ENCODE measurements at regions not wholly inside any gene's neighbourhood (a gene's known extent, or its start where the extent isn't known, plus 50 kb on each side); places are given as distances from the start of the nearest gene placed in this dataset.

- DNase-seq (ENCODE audit: low read depth): no peak
Measured at GRCh38 chr3:73697020-73697419, 72.3 kb upstream of the PDZRN3 start.

- no peak for DNase-seq (ENCODE audit: low read depth)
Measured at GRCh38 chr3:73695841-73696240, 71.1 kb upstream of the PDZRN3 start.

- DNase-seq (ENCODE audit: low read depth): no peak
Measured at GRCh38 chr3:73694983-73695757, 70.4 kb upstream of the PDZRN3 start.

- peak; percentile 67 for DNase-seq (ENCODE audit: low read depth)
Measured at GRCh38 chr3:73687106-73688004, 62.6 kb upstream of the PDZRN3 start.

- DNase-seq (ENCODE audit: low read depth): no peak
Measured at GRCh38 chr3:73685061-73685460, 60.3 kb upstream of the PDZRN3 start.

- DNase-seq (ENCODE audit: low read depth): no peak
Measured at GRCh38 chr3:73683706-73684105, 59.0 kb upstream of the PDZRN3 start.

GRCh38 chr3:73681610-73682009 lies 56.9 kb upstream of the PDZRN3 start:
- DNase-seq (ENCODE audit: low read depth): no peak

- no peak for DNase-seq (ENCODE audit: low read depth)
Measured at GRCh38 chr3:73681198-73681597, 56.5 kb upstream of the PDZRN3 start.

- DNase-seq (ENCODE audit: low read depth): no peak
Measured at GRCh38 chr3:73680391-73681095, 55.8 kb upstream of the PDZRN3 start.

- DNase-seq (ENCODE audit: low read depth): no peak
Measured at GRCh38 chr3:73677336-73678024, 52.7 kb upstream of the PDZRN3 start.

All from GM04503 (cell line).